Central memory CD4-positive, alpha-beta T cell (primary cell): ENCODE measurements at regions not wholly inside any gene's neighbourhood (a gene's known extent, or its start where the extent isn't known, plus 50 kb on each side); places are given as distances from the start of the nearest gene placed in this dataset.

Experiments used
- DNase-seq: peaks from one replicate; pipeline ENCODE4 v3.0.0; 2022

GRCh38 chr16:85162478-85163277 lies 50.4 kb upstream of the CIBAR2 start:
- no peak for DNase-seq

- no peak for DNase-seq
Measured at GRCh38 chr16:85163278-85164112, 51.2 kb upstream of the CIBAR2 start.

GRCh38 chr16:85164431-85164830 lies 52.2 kb upstream of the CIBAR2 start:
- no peak for DNase-seq

GRCh38 chr16:85164838-85165516 lies 52.7 kb upstream of the CIBAR2 start:
- no peak for DNase-seq

GRCh38 chr16:85165781-85166180 lies 53.5 kb upstream of the CIBAR2 start:
- DNase-seq = no peak

GRCh38 chr16:85166281-85166680 lies 54.0 kb upstream of the CIBAR2 start:
- no peak for DNase-seq

GRCh38 chr16:85166699-85167588 lies 54.7 kb upstream of the CIBAR2 start:
- no peak for DNase-seq

- DNase-seq = no peak
Measured at GRCh38 chr16:85167589-85168537, 55.6 kb upstream of the CIBAR2 start.

- DNase-seq = no peak
Measured at GRCh38 chr16:85168732-85169256, 56.5 kb upstream of the CIBAR2 start.

GRCh38 chr16:85169333-85170065 lies 57.2 kb upstream of the CIBAR2 start:
- DNase-seq = no peak

- no peak for DNase-seq
Measured at GRCh38 chr16:85170066-85170491, 57.8 kb upstream of the CIBAR2 start.

- DNase-seq = no peak
Measured at GRCh38 chr16:85170590-85171003, 58.3 kb upstream of the CIBAR2 start.

GRCh38 chr16:85171004-85171758 lies 58.9 kb upstream of the CIBAR2 start:
- no peak for DNase-seq

- DNase-seq = no peak
Measured at GRCh38 chr16:85171759-85172454, 59.6 kb upstream of the CIBAR2 start.

GRCh38 chr16:85172455-85173145 lies 60.3 kb upstream of the CIBAR2 start:
- no peak for DNase-seq

GRCh38 chr16:85173146-85173980 lies 61.1 kb upstream of the CIBAR2 start:
- DNase-seq = no peak
